ENCODE measurements at regions not wholly inside any gene's neighbourhood (a gene's known extent, or its start where the extent isn't known, plus 50 kb on each side); places are given as distances from the start of the nearest gene placed in this dataset.

GRCh38 chr11:114813189-114813718 lies 134.9 kb downstream of the NXPE2 start:
- H3K4me3 ChIP-seq (ENCODE audit: low read length) = no peak overlapping the region
- TF ChIP-seq EZH2phosphoT487 (IDR thresholded peaks at IDR 0.05; ENCODE audit: low read depth) (no peak), CTCF (IDR thresholded peaks at IDR 0.05; ENCODE audit: low read depth, low read length) (no peak)

GRCh38 chr11:114815176-114815575 lies 136.8 kb downstream of the NXPE2 start:
- H3K9me3 ChIP-seq (ENCODE audit: insufficient read depth, low read length) = no peaks in the 10 kb centered on the region
- TF ChIP-seq CTCF (IDR thresholded peaks at IDR 0.05; ENCODE audit: low read depth, low read length) (no peak), EZH2phosphoT487 (IDR thresholded peaks at IDR 0.05; ENCODE audit: low read depth) (no peak)
- H3K79me2 ChIP-seq (ENCODE audit: low read length) = no peaks in the 10 kb centered on the region
- no peaks in the 10 kb centered on the region for H3K36me3 ChIP-seq (replicated peaks; ENCODE audit: low read depth, low read length)
- no peak overlapping the region for H3K27ac ChIP-seq (ENCODE audit: low read length)
- H3K4me2 ChIP-seq (ENCODE audit: low read length) = no peak overlapping the region
- no peaks in the 10 kb centered on the region for H3K4me1 ChIP-seq (ENCODE audit: low read length)
- peaks cover 31% of the 10 kb centered on the region for H3K27me3 ChIP-seq (ENCODE audit: low read depth, low read length)
- no peak overlapping the region for H3K4me3 ChIP-seq (ENCODE audit: low read length)
- no peak overlapping the region for H2AFZ ChIP-seq (ENCODE audit: low read depth, low read length)
- H3K9ac ChIP-seq (ENCODE audit: low read length) = no peak overlapping the region
- no peaks in the 10 kb centered on the region; the same call in 1 of the 2 replicates for H4K20me1 ChIP-seq (ENCODE audit: insufficient read depth, low read length)

More at GRCh38 chr11:114813189-114813718, 134.9 kb downstream of the NXPE2 start:
- H3K4me2 ChIP-seq (ENCODE audit: low read length) = no peak overlapping the region
- peaks cover 14% of the 10 kb centered on the region for H3K27me3 ChIP-seq (ENCODE audit: low read depth, low read length)
- H3K36me3 ChIP-seq (replicated peaks; ENCODE audit: low read depth, low read length) = no peaks in the 10 kb centered on the region
- no peak overlapping the region for H2AFZ ChIP-seq (ENCODE audit: low read depth, low read length)
- H3K9ac ChIP-seq (ENCODE audit: low read length) = no peak overlapping the region
- H3K27ac ChIP-seq (ENCODE audit: low read length) = no peak overlapping the region
- no peaks in the 10 kb centered on the region for H3K9me3 ChIP-seq (ENCODE audit: insufficient read depth, low read length)
- H3K79me2 ChIP-seq (ENCODE audit: low read length) = no peaks in the 10 kb centered on the region
- no peaks in the 10 kb centered on the region; the same call in 1 of the 2 replicates for H4K20me1 ChIP-seq (ENCODE audit: insufficient read depth, low read length)
- H3K4me1 ChIP-seq (ENCODE audit: low read length) = no peaks in the 10 kb centered on the region

- Histone ChIP-seq H3K4me2 (ENCODE audit: low read length) (no peak overlapping the region), H3K9ac (ENCODE audit: low read length) (no peak overlapping the region)
- TF ChIP-seq EZH2phosphoT487 (IDR thresholded peaks at IDR 0.05; ENCODE audit: low read depth) = no peak
- no peak for TF ChIP-seq CTCF (IDR thresholded peaks at IDR 0.05; ENCODE audit: low read depth, low read length)
These were observed 137.4 kb downstream of the NXPE2 start for GRCh38 chr11:114815761-114816160.

GRCh38 chr11:114816791-114817190 lies 138.5 kb downstream of the NXPE2 start:
- no peak for TF ChIP-seq CTCF (IDR thresholded peaks at IDR 0.05; ENCODE audit: low read depth, low read length)
- no peak for TF ChIP-seq EZH2phosphoT487 (IDR thresholded peaks at IDR 0.05; ENCODE audit: low read depth)
- H3K27ac ChIP-seq (ENCODE audit: low read length) = no peak overlapping the region
- no peaks in the 10 kb centered on the region; the same call in 1 of the 2 replicates for H4K20me1 ChIP-seq (ENCODE audit: insufficient read depth, low read length)
- no peak overlapping the region for H3K4me2 ChIP-seq (ENCODE audit: low read length)
- H2AFZ ChIP-seq (ENCODE audit: low read depth, low read length) = no peak overlapping the region
- H3K27me3 ChIP-seq (ENCODE audit: low read depth, low read length) = peaks cover 31% of the 10 kb centered on the region
- no peak overlapping the region for H3K4me3 ChIP-seq (ENCODE audit: low read length)
- no peak overlapping the region for H3K9ac ChIP-seq (ENCODE audit: low read length)
- H3K79me2 ChIP-seq (ENCODE audit: low read length) = no peaks in the 10 kb centered on the region
- H3K9me3 ChIP-seq (ENCODE audit: insufficient read depth, low read length) = no peaks in the 10 kb centered on the region
- no peaks in the 10 kb centered on the region for H3K36me3 ChIP-seq (replicated peaks; ENCODE audit: low read depth, low read length)
- H3K4me1 ChIP-seq (ENCODE audit: low read length) = no peaks in the 10 kb centered on the region

More at GRCh38 chr11:114815761-114816160, 137.4 kb downstream of the NXPE2 start:
- no peak overlapping the region for H3K4me3 ChIP-seq (ENCODE audit: low read length)
- no peak overlapping the region for H2AFZ ChIP-seq (ENCODE audit: low read depth, low read length)
- H3K27ac ChIP-seq (ENCODE audit: low read length) = no peak overlapping the region
- no peaks in the 10 kb centered on the region for H3K9me3 ChIP-seq (ENCODE audit: insufficient read depth, low read length)
- no peaks in the 10 kb centered on the region for H3K36me3 ChIP-seq (replicated peaks; ENCODE audit: low read depth, low read length)
- H4K20me1 ChIP-seq (ENCODE audit: insufficient read depth, low read length) = no peaks in the 10 kb centered on the region; the same call in 1 of the 2 replicates
- H3K4me1 ChIP-seq (ENCODE audit: low read length) = no peaks in the 10 kb centered on the region
- H3K27me3 ChIP-seq (ENCODE audit: low read depth, low read length) = peaks cover 31% of the 10 kb centered on the region
- H3K79me2 ChIP-seq (ENCODE audit: low read length) = no peaks in the 10 kb centered on the region
